B cell (primary cell): ENCODE measurements at regions not wholly inside any gene's neighbourhood (a gene's known extent, or its start where the extent isn't known, plus 50 kb on each side); places are given as distances from the start of the nearest gene placed in this dataset.

Source experiments
- ATAC-seq: fragments of 200-7000 bp; cut with Tn5 transposase; one replicate; pipeline ENCODE4 v1.10.0; 2021; ENCODE audit warnings: low read depth, mild to moderate bottlenecking, moderate number of reproducible peaks, moderate library complexity
- CTCF ChIA-PET: fragments of 350-600 bp; sonication (Branson Sonifier 250); formaldehyde crosslinking; loops from one replicate; lab custom pipeline; 2021; ENCODE audit warnings: antibody characterized with exemption, inconsistent platforms; lab: Charles Lee
- POLR2A ChIA-PET: fragments of 350-600 bp; sonication (Branson Sonifier 250); formaldehyde crosslinking; loops from one replicate; lab custom pipeline; 2021; ENCODE audit warnings: antibody characterized with exemption; lab: Charles Lee
- DNase-seq: peaks from one replicate; pipeline ENCODE4 v3.0.0; 2013
- H2AFZ ChIP-seq: 2 replicates; pipeline ENCODE4 v1.6.1; 2012; ENCODE audit warnings: mild to moderate bottlenecking, low read depth, low read length; ENCODE audit not compliant: insufficient read depth, poor library complexity, severe bottlenecking
- H3K27ac ChIP-seq, 2 donors: 1 replicate in 1 of 2; 2 replicates in 1 of 2; pipeline ENCODE4 v1.5.1; 2012 to 2013; ENCODE audit warnings: low read length in 2 of 2, mild to moderate bottlenecking in 2 of 2, moderate library complexity in 1 of 2
- H3K27me3 ChIP-seq, 4 experiments: fragments of 200-600 bp in 1 of 4; sonication (generic) in 1 of 4; replicated peaks in 1 of 4; 1 replicate in 2 of 4; 2 replicates in 2 of 4; pipeline versions ENCODE4 v1.6.1 to v1.7.0; 2013 to 2016; ENCODE audit warnings: low read length in 3 of 4, mild to moderate bottlenecking in 2 of 4, mixed read lengths in 1 of 4, moderate library complexity in 1 of 4; ENCODE audit not compliant: insufficient read depth in 4 of 4, control insufficient read depth in 3 of 4; ENCODE audit errors: control extremely low read depth in 1 of 4
- H3K36me3 ChIP-seq, 2 experiments: replicated peaks in 1 of 2; 1 replicate in 1 of 2; 2 replicates in 1 of 2; pipeline versions ENCODE4 v1.6.1 to v1.7.1; 2013; ENCODE audit warnings: low read length in 1 of 2; ENCODE audit not compliant: insufficient read depth in 2 of 2, control insufficient read depth in 1 of 2; ENCODE audit errors: control extremely low read depth in 1 of 2, extremely low read depth in 1 of 2
- H3K4me1 ChIP-seq, 2 donors: fragments of 200-600 bp in 1 of 2; sonication (generic) in 1 of 2; 1 replicate in 1 of 2; 2 replicates in 1 of 2; pipeline versions ENCODE4 v1.5.1 to v1.6.1; 2013 to 2017; ENCODE audit warnings: low read length in 2 of 2; ENCODE audit not compliant: control insufficient read depth in 2 of 2, insufficient read depth in 2 of 2
- H3K4me2 ChIP-seq: replicated peaks from 2 replicates; pipeline ENCODE3; 2012; ENCODE audit warnings: mild to moderate bottlenecking, low read depth, low read length; ENCODE audit not compliant: poor library complexity, severe bottlenecking
- H3K4me3 ChIP-seq, 5 experiments: fragments of 200-600 bp in 1 of 5; sonication (generic) in 1 of 5; 1 replicate in 3 of 5; 2 replicates in 2 of 5; pipeline versions ENCODE4 v1.5.1 to v1.7.0; 2011 to 2016; ENCODE audit warnings: low read length in 4 of 5, mild to moderate bottlenecking in 4 of 5, low read depth in 2 of 5, control low read depth in 1 of 5, moderate library complexity in 1 of 5; ENCODE audit not compliant: insufficient read depth in 1 of 5; ENCODE audit errors: control extremely low read depth in 1 of 5, extremely low read depth in 1 of 5
- H3K79me2 ChIP-seq: fragments of 200-600 bp; sonication (generic); one replicate; pipeline ENCODE4 v1.6.0; 2016; ENCODE audit warnings: low read length; ENCODE audit not compliant: control insufficient read depth, insufficient read depth
- H3K9ac ChIP-seq: fragments of 200-600 bp; sonication (generic); 2 replicates; pipeline ENCODE4 v1.6.1; 2017; ENCODE audit warnings: mild to moderate bottlenecking, low read length, moderate library complexity
- H3K9me3 ChIP-seq, 3 donors: one replicate each; pipeline versions ENCODE4 v1.6.1 to v1.7.1; 2013; ENCODE audit warnings: low read length in 2 of 3; ENCODE audit not compliant: control insufficient read depth in 2 of 3, insufficient read depth in 1 of 3; ENCODE audit errors: control extremely low read depth in 1 of 3
- H4K20me1 ChIP-seq: 2 replicates; pipeline ENCODE4 v1.6.0; 2012; ENCODE audit warnings: mild to moderate bottlenecking, low read length; ENCODE audit not compliant: insufficient read depth, control insufficient read depth, poor library complexity, severe bottlenecking
- H3K27ac Mint-ChIP-seq: one replicate; pipeline ENCODE4 v1.8.0; 2021; ENCODE audit warnings: mixed read lengths
- H3K27me3 Mint-ChIP-seq: one replicate; pipeline ENCODE4 v1.8.0; 2021; ENCODE audit warnings: mixed read lengths
- H3K4me1 Mint-ChIP-seq: one replicate; pipeline ENCODE4 v1.8.0; 2021; ENCODE audit warnings: mixed read lengths
- H3K4me3 Mint-ChIP-seq: one replicate; pipeline ENCODE4 v1.8.0; 2021; ENCODE audit warnings: mixed read lengths
- H3K9me3 Mint-ChIP-seq: one replicate; pipeline ENCODE4 v1.8.0; 2022; ENCODE audit warnings: mixed read lengths; ENCODE audit not compliant: insufficient read depth
- CTCF ChIP-seq: fragments of 200-600 bp; IDR thresholded peaks from one replicate; pipeline ENCODE4 v1.8.0; 2022; ENCODE audit warnings: antibody characterized with exemption, mild to moderate bottlenecking
- EZH2 ChIP-seq: IDR thresholded peaks from 2 replicates; pipeline ENCODE4 v1.6.1; 2012; ENCODE audit warnings: borderline replicate concordance, low read depth, mild to moderate bottlenecking, moderate library complexity, low read length; ENCODE audit not compliant: insufficient read depth, poor library complexity, severe bottlenecking
- WGBS: methylation state at CpG from one replicate; pipeline ENCODE4 v1.1.5; 2013; ENCODE audit warnings: missing lambda C conversion rate; ENCODE audit not compliant: insufficient coverage; 5-methylcytosine and 5-hydroxymethylcytosine counted together
- intact Hi-C: fragments of 100-400 bp; cut with micrococcal nuclease; formaldehyde crosslinking; loops from one replicate; pipeline ENCODE4 v1.10.0; 2022

- H4K20me1 ChIP-seq: no peaks in the 10 kb centered on the region
Observed at GRCh38 chr2:82055846-82056245, 1751.3 kb upstream of the LRRTM1 start.

GRCh38 chr2:82043867-82044266 lies 1739.3 kb upstream of the LRRTM1 start:
- H3K4me1 Mint-ChIP-seq: no peaks in the 10 kb centered on the region
- no peak overlapping the region for H3K4me3 Mint-ChIP-seq
- no peaks in the 10 kb centered on the region for H3K79me2 ChIP-seq
- DNase-seq (no peak), ATAC-seq (no peak)
- H3K9me3 Mint-ChIP-seq: peaks cover 6% of the 10 kb centered on the region
- CTCF ChIA-PET: no interaction called here
- no peak overlapping the region for H3K27ac ChIP-seq
- peaks cover 0 to 20% (median 0%) of the 10 kb centered on the region in 3 donors for H3K9me3 ChIP-seq
- no peaks in the 10 kb centered on the region for H3K27me3 ChIP-seq
- H3K36me3 ChIP-seq: no peaks in the 10 kb centered on the region
- intact Hi-C loops: no loop called here
- TF ChIP-seq EZH2 (no peak), CTCF (no peak)
- no peak overlapping the region for H3K9ac ChIP-seq
- 60% methylated on average over 2 of the region's 2 CpGs for WGBS
- H4K20me1 ChIP-seq: no peaks in the 10 kb centered on the region
- H3K27me3 Mint-ChIP-seq: no peaks in the 10 kb centered on the region
- no peak overlapping the region for H3K27ac Mint-ChIP-seq
- H3K4me3 ChIP-seq: no peak overlapping the region
- no peak overlapping the region for H3K4me2 ChIP-seq
- POLR2A ChIA-PET: no interaction called here
- H2AFZ ChIP-seq: no peak overlapping the region
- H3K4me1 ChIP-seq: no peaks in the 10 kb centered on the region

More at GRCh38 chr2:82055846-82056245, 1751.3 kb upstream of the LRRTM1 start:
- TF ChIP-seq CTCF (no peak), EZH2 (no peak)
- Histone ChIP-seq H3K27me3 (no peaks in the 10 kb centered on the region), H3K4me2 (no peak overlapping the region), H3K79me2 (no peaks in the 10 kb centered on the region), H3K4me3 (no peak overlapping the region), H3K27ac (no peak overlapping the region), H3K36me3 (no peaks in the 10 kb centered on the region), H3K9ac (no peak overlapping the region), H3K9me3 (no peaks in the 10 kb centered on the region), H3K4me1 (no peaks in the 10 kb centered on the region), H2AFZ (no peak overlapping the region)
- CTCF ChIA-PET: no interaction called here
- peaks cover 2% of the 10 kb centered on the region for H3K9me3 Mint-ChIP-seq
- intact Hi-C loops: no loop called here
- WGBS: no CpG with 5 or more reads among the region's 4 CpGs
- H3K4me1 Mint-ChIP-seq: no peaks in the 10 kb centered on the region
- DNase-seq (no peak), ATAC-seq (no peak)
- no peaks in the 10 kb centered on the region for H3K27me3 Mint-ChIP-seq
- no peak overlapping the region for H3K27ac Mint-ChIP-seq
- POLR2A ChIA-PET: no interaction called here
- no peak overlapping the region for H3K4me3 Mint-ChIP-seq
